GM23248 (cell line): ENCODE measurements at regions not wholly inside any gene's neighbourhood (a gene's known extent, or its start where the extent isn't known, plus 50 kb on each side); places are given as distances from the start of the nearest gene placed in this dataset.

Source experiments
- DNase-seq: peaks from one replicate; pipeline ENCODE4 v3.0.0-alpha.2; 2015
- H2AFZ ChIP-seq: fragments of 200-600 bp; sonication (generic); 2 replicates; pipeline ENCODE4 v1.6.1; 2016; ENCODE audit warnings: antibody characterized with exemption
- H3F3A ChIP-seq: fragments of 200-600 bp; sonication (generic); 2 replicates; pipeline ENCODE4 v1.6.1; 2016; ENCODE audit warnings: mild to moderate bottlenecking, antibody characterized with exemption, mixed run types; ENCODE audit not compliant: insufficient read depth
- H3K27ac ChIP-seq: fragments of 200-600 bp; sonication (generic); 2 replicates; pipeline ENCODE4 v1.5.1; 2016; ENCODE audit warnings: mild to moderate bottlenecking
- H3K27me3 ChIP-seq: fragments of 200-600 bp; sonication (generic); replicated peaks from 2 replicates; pipeline ENCODE4 v1.6.1; 2016; ENCODE audit warnings: mild to moderate bottlenecking; ENCODE audit not compliant: insufficient read depth
- H3K36me3 ChIP-seq: fragments of 200-600 bp; sonication (generic); 2 replicates; pipeline ENCODE4 v1.6.1; 2016; ENCODE audit warnings: low read depth, mild to moderate bottlenecking
- H3K4me1 ChIP-seq: fragments of 200-600 bp; sonication (generic); 2 replicates; pipeline ENCODE4 v1.6.1; 2016; ENCODE audit warnings: mild to moderate bottlenecking; ENCODE audit not compliant: insufficient read depth
- H3K4me2 ChIP-seq: fragments of 200-600 bp; sonication (generic); one replicate; pipeline ENCODE4 v1.6.1; 2016; ENCODE audit warnings: mild to moderate bottlenecking; ENCODE audit not compliant: unreplicated experiment
- H3K4me3 ChIP-seq: fragments of 200-600 bp; sonication (generic); 2 replicates; pipeline ENCODE4 v1.5.1; 2016; ENCODE audit warnings: mild to moderate bottlenecking
- H3K79me2 ChIP-seq: fragments of 200-600 bp; sonication (generic); 2 replicates; pipeline ENCODE4 v1.6.1; 2016; ENCODE audit warnings: mild to moderate bottlenecking; ENCODE audit not compliant: insufficient read depth
- H3K9ac ChIP-seq: fragments of 200-600 bp; sonication (generic); 2 replicates; pipeline ENCODE4 v1.6.1; 2016; ENCODE audit warnings: mild to moderate bottlenecking
- H3K9me2 ChIP-seq: fragments of 200-600 bp; sonication (generic); 2 replicates; pipeline ENCODE4 v1.6.1; 2016; ENCODE audit warnings: mixed run types, mild to moderate bottlenecking, moderate library complexity; ENCODE audit not compliant: insufficient read depth
- H3K9me3 ChIP-seq: fragments of 200-600 bp; sonication (generic); one replicate; pipeline ENCODE4 v1.6.1; 2017; ENCODE audit warnings: low read depth
- H4K20me1 ChIP-seq: fragments of 200-600 bp; sonication (generic); 2 replicates; pipeline ENCODE4 v1.6.0; 2016; ENCODE audit not compliant: insufficient read depth
- EZH2 ChIP-seq: fragments of 200-600 bp; sonication (generic); IDR thresholded peaks from 2 replicates; pipeline ENCODE4 v1.6.1; 2018; ENCODE audit warnings: antibody characterized with exemption, mild to moderate bottlenecking; ENCODE audit not compliant: insufficient read depth, poor library complexity, severe bottlenecking
- EZH2phosphoT487 ChIP-seq: fragments of 200-600 bp; sonication (generic); IDR thresholded peaks from 2 replicates; pipeline ENCODE4 v1.6.1; 2018; ENCODE audit warnings: antibody characterized with exemption, moderate library complexity, mild to moderate bottlenecking, low read depth; ENCODE audit not compliant: insufficient read depth
- WGBS, 2 experiments: methylation state at CpG; one replicate each; pipeline ENCODE4 v1.1.6; 2015 to 2017; ENCODE audit warnings: low lambda C conversion rate in 2 of 2, low coverage in 1 of 2; ENCODE audit errors: missing lambda C conversion rate in 2 of 2; 5-methylcytosine and 5-hydroxymethylcytosine counted together
- in situ Hi-C: fragments of 300-500 bp; cut with MboI; formaldehyde crosslinking; loops from 2 replicates; pipeline ENCODE4 v1.15.0; 2020

DNA sequence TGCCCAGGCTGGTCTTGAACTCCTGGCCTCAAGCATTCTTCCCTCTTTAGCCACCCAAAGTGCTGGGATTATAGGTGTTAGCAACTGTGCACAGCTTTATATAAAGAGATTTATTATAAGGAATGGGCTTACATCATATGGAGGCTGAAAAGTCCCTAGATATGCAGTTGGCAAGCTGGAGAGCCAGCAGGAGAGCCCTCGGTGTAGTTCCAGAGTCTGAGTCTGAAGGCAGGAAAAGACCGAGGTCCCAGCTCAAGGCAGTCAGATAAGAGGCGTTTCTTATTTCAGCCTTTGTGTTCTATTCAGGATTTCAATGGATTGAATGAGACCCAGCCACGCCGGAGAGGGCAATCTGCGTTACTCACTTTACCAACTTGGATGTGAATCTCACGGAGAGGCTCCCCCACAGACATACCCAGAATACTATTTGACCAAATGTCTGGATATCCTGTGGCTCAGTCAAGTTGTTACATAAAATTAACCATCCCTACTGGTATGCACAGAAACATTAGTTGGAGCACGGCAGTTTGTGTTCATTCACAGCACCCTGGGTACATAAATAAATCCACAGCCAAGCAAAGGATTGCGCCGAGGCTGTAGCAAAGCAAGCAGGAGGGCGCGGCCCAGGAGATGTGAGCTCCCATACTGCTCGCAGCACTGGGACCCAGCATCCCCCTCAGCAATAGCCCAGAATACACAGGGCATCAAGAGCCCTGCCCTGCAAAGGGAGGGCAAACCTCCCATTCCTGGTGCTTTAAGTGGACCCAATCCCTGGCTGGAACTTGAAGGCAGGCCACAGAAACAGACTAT lies 158.4 kb upstream of the ZNF32 start:
- no peak overlapping the region for H2AFZ ChIP-seq
- H3K4me2 ChIP-seq, result no peak overlapping the region
- no peaks in the 10 kb centered on the region for H3K27me3 ChIP-seq
- no peaks in the 10 kb centered on the region for H3K36me3 ChIP-seq
- no peak for DNase-seq
- no peaks in the 10 kb centered on the region for H3K79me2 ChIP-seq
- peaks cover 26% of the 10 kb centered on the region for H3K4me1 ChIP-seq
- no peaks in the 10 kb centered on the region for H3K9me2 ChIP-seq
- peaks cover 13% of the 10 kb centered on the region; the same call in 1 of the 2 replicates for H3F3A ChIP-seq
- no peak overlapping the region for H3K27ac ChIP-seq
- H3K9ac ChIP-seq, result no peak overlapping the region
- no peaks in the 10 kb centered on the region for H4K20me1 ChIP-seq
- no peaks in the 10 kb centered on the region for H3K9me3 ChIP-seq
- no peak for TF ChIP-seq EZH2phosphoT487
- no peak for TF ChIP-seq EZH2
- H3K4me3 ChIP-seq, result no peak overlapping the region
- WGBS, 2 experiments, result 94 to 97% methylated on average over 13 of the region's 13 CpGs
- in situ Hi-C loops, result no loop called here

GRCh38 chr10:43803791-43804190 lies 155.1 kb upstream of the ZNF32 start:
- no peak for DNase-seq
- in situ Hi-C loops, result no loop called here
- Histone ChIP-seq H2AFZ (no peak overlapping the region), H4K20me1 (no peaks in the 10 kb centered on the region), H3K27ac (no peak overlapping the region), H3K79me2 (no peaks in the 10 kb centered on the region), H3K9me3 (no peaks in the 10 kb centered on the region), H3K9ac (no peak overlapping the region), H3K4me2 (no peak overlapping the region), H3K4me3 (no peak overlapping the region), H3F3A (peaks cover 10% of the 10 kb centered on the region; the same call in 1 of the 2 replicates), H3K27me3 (no peaks in the 10 kb centered on the region), H3K36me3 (no peaks in the 10 kb centered on the region), H3K4me1 (peaks cover 17% of the 10 kb centered on the region), H3K9me2 (no peaks in the 10 kb centered on the region)
- no peak for TF ChIP-seq EZH2
- TF ChIP-seq EZH2phosphoT487, result no peak
- 80 to 82% methylated on average over 7 of the region's 7 CpGs for WGBS, 2 experiments

GRCh38 chr10:43802988-43803696 lies 154.5 kb upstream of the ZNF32 start:
- DNase-seq, result no peak
- no peaks in the 10 kb centered on the region for H4K20me1 ChIP-seq
- no peak overlapping the region for H3K4me3 ChIP-seq
- no peaks in the 10 kb centered on the region for H3K9me2 ChIP-seq
- H3F3A ChIP-seq, result peaks cover 9% of the 10 kb centered on the region; the same call in 1 of the 2 replicates
- peaks cover 11% of the 10 kb centered on the region; the same call in 1 of the 2 replicates for H3K4me1 ChIP-seq
- in situ Hi-C loops, result no loop called here
- no peak for TF ChIP-seq EZH2phosphoT487
- TF ChIP-seq EZH2, result no peak
- no peaks in the 10 kb centered on the region for H3K79me2 ChIP-seq
- H3K9me3 ChIP-seq, result no peaks in the 10 kb centered on the region
- 93 to 100% methylated on average over 6 of the region's 6 CpGs for WGBS, 2 experiments
- H3K27me3 ChIP-seq, result no peaks in the 10 kb centered on the region
- no peaks in the 10 kb centered on the region for H3K36me3 ChIP-seq
- no peak overlapping the region for H2AFZ ChIP-seq
- H3K9ac ChIP-seq, result no peak overlapping the region
- no peak overlapping the region for H3K27ac ChIP-seq
- H3K4me2 ChIP-seq, result no peak overlapping the region

DNA sequence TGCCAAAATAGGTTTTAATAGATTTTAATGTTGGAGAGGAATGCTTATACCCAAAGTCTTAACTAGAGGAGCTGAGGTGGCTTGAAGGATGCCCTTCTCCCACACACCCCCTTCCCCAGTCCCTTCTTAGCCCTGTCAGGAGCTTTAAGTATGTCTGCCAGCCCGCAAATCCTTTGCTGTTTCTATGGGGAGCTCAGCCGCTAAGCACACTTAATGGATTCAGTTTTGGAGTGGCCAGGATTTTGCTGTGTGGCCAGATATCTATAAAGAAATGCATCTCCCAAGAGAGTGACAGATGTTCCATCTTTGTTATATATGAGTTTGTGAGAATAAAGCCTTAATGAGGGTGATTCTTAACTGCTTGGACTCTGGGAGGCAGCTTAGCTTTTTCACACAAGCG lies 152.9 kb upstream of the ZNF32 start:
- H3K27ac ChIP-seq, result no peak overlapping the region
- no peaks in the 10 kb centered on the region for H3K36me3 ChIP-seq
- WGBS, 2 experiments, result 100% methylated on average over 3 of the region's 3 CpGs
- H3K9ac ChIP-seq, result no peak overlapping the region
- no peak overlapping the region for H2AFZ ChIP-seq
- no peak overlapping the region for H3K4me3 ChIP-seq
- no peak overlapping the region for H3K4me2 ChIP-seq
- H3K27me3 ChIP-seq, result no peaks in the 10 kb centered on the region
- H3K9me2 ChIP-seq, result no peaks in the 10 kb centered on the region
- H3K9me3 ChIP-seq, result no peaks in the 10 kb centered on the region
- DNase-seq, result no peak
- 0 out of 2 replicates have a peak, but pooled peaks cover 6% of the 10 kb centered on the region for H3K4me1 ChIP-seq
- TF ChIP-seq EZH2 (no peak), EZH2phosphoT487 (no peak)
- in situ Hi-C loops, result no loop called here
- no peaks in the 10 kb centered on the region for H3K79me2 ChIP-seq
- peaks cover 6% of the 10 kb centered on the region; the same call in 1 of the 2 replicates for H3F3A ChIP-seq
- no peaks in the 10 kb centered on the region for H4K20me1 ChIP-seq
